GM12891 (cell line): ENCODE measurements at regions not wholly inside any gene's neighbourhood (a gene's known extent, or its start where the extent isn't known, plus 50 kb on each side); places are given as distances from the start of the nearest gene placed in this dataset.

ENCODE experiments used
- DNase-seq: peaks from one replicate; pipeline ENCODE4 v3.0.0; 2011; ENCODE audit warnings: low spot score; ENCODE audit not compliant: insufficient read length
- FAIRE-seq: peaks from 2 replicates; lab custom pipeline; 2011; peaks lifted over from hg19 to GRCh38; lab: Jason Lieb, UNC
- PAX5 ChIP-seq: IDR thresholded peaks from 2 replicates; pipeline ENCODE4 v1.6.1; 2011; ENCODE audit warnings: low read length, moderate library complexity, mild to moderate bottlenecking; ENCODE audit not compliant: insufficient read depth, severe bottlenecking
- POLR2A ChIP-seq: IDR thresholded peaks from 2 replicates; pipeline ENCODE4 v1.6.1; 2011; ENCODE audit warnings: low read depth, low read length, control low read depth
- POLR2AphosphoS5 ChIP-seq: IDR thresholded peaks from 2 replicates; pipeline ENCODE4 v1.6.1; 2011; ENCODE audit warnings: low read depth, low read length, control low read depth
- POU2F2 ChIP-seq: IDR thresholded peaks from 2 replicates; pipeline ENCODE4 v1.6.1; 2011; ENCODE audit warnings: low read depth, mild to moderate bottlenecking, control low read depth, low read length, moderate library complexity
- SPI1 ChIP-seq: IDR thresholded peaks from 2 replicates; pipeline ENCODE4 v1.6.1; 2011; ENCODE audit warnings: low read depth, low read length, control low read depth
- TAF1 ChIP-seq: IDR thresholded peaks from 2 replicates; pipeline ENCODE4 v1.6.1; 2011; ENCODE audit warnings: low read depth, low read length, control low read depth

DNA sequence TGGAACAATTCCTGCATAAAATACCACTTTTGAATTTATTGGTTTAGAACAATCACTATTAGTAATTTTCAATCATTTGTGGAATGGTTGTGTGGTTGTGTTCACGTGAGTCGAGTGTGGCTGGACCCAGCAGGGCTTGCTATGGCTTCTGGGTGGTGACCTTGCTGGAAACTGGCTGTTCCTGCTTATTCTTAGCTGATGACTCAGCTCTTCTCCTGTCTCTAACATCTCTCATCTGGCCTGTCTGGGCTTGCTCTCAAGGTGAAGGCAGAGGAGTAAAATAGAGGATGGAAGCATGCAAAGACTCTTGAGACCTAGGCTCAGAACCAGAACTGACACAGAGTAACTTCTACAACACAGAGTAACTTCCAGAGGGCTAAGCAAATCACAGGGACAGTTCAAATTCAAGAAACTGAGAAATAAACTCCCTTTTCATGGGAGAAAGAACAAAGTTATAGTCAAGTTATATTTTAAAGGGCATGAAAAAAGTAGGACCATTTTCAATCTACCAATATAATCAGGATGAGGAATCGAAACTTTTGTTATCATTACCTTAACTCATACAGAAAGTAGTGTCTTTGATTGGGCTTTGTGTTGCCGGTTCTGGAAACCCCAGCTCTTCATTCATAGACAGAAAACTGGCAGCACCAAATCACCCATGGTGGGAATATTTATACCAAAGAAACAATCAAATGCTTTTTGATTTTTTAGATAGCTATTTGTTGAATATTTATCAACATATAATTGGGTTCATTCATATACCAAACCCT, 665.1 kb downstream of the CDH18 start:
- TF ChIP-seq POLR2A: no peak
- no peak for TF ChIP-seq TAF1
- no peak for TF ChIP-seq POLR2AphosphoS5
- TF ChIP-seq SPI1: no peak
- no peak for TF ChIP-seq POU2F2
- TF ChIP-seq PAX5: no peak
- FAIRE-seq: peak; percentile 9
- no peak for DNase-seq

DNA sequence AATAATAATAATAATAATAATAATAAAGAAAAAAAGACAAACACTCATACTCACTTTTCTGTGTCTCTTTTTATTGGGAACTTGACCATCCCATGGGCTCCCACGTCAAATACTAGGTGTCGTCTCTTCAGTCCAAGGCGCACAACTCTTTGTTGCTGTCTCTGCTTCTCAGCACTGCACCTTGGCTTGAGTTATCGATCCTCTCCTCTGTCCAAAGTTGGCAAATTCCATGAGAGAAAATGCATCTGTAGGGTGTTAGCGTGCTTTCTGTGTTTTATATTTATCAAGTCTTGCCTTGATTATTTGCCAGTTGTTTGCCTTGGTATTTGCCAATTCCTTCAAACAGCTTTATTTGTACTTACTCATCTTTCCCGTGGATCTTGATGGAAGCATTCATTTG, 653.7 kb downstream of the CDH18 start:
- FAIRE-seq: no peak
- DNase-seq: no peak
- TF ChIP-seq POLR2A: no peak
- no peak for TF ChIP-seq POU2F2
- TF ChIP-seq POLR2AphosphoS5: no peak
- no peak for TF ChIP-seq TAF1
- TF ChIP-seq SPI1: no peak
- TF ChIP-seq PAX5: no peak

DNA sequence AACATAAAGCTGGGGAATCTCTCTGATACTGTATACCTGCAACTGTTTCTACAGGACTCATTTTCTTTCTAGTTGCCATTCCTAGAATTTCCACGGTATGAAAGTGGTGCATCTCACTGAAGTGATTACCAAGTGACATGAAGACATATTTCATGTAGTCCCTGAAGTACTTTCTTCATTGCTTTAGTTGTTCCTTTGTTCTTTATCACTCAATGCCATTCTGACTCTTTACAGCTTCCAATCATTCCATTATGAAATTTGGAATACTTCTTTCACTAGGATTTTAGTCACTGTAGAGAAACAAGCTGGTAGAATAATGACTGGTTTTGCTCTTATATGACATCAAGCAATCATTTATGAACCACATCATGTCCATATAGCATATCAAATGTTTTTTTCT, 645.1 kb downstream of the CDH18 start:
- no peak for TF ChIP-seq TAF1
- TF ChIP-seq POLR2A: no peak
- no peak for TF ChIP-seq POLR2AphosphoS5
- no peak for TF ChIP-seq POU2F2
- no peak for TF ChIP-seq SPI1
- no peak for TF ChIP-seq PAX5
- FAIRE-seq: no peak
- DNase-seq: no peak

DNA sequence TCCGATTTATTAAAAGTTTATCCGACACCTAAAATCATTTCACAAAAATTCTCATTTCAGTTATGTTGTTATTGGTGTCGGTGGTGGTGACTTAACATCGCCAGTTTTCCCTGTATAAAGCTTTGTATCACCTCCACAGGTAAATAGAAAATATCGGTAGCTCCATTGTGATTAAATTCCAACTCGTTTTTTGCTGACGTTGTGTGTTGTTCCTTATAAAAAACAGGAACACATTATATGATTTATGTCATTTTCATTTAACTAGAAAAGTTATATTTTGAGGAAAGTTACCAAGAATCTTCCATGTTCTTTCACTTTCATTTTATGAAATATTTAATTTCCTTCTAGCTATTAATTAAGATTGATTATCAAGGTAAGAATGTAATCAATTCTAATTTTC, 635.9 kb downstream of the CDH18 start:
- no peak for DNase-seq
- FAIRE-seq: no peak
- no peak for TF ChIP-seq SPI1

DNA sequence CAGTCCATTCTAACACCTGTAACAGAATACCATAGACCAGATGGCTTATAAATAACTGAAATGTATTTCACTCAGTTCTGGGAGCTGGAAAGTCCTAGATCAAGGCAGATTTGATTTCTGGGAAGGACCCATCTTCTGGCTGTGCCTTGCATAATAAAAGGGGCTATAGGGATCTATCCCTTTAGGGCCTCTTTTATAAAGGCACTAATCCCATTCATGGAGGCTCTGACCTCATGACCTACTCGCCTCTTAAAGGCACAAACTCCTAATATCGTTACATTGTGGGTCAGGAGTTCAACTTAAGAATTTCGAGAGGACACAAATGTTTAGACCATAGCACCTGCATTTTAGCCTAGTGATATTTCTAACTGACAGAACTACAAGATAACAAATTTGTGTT, 619.0 kb downstream of the CDH18 start:
- no peak for FAIRE-seq
- no peak for DNase-seq

DNA sequence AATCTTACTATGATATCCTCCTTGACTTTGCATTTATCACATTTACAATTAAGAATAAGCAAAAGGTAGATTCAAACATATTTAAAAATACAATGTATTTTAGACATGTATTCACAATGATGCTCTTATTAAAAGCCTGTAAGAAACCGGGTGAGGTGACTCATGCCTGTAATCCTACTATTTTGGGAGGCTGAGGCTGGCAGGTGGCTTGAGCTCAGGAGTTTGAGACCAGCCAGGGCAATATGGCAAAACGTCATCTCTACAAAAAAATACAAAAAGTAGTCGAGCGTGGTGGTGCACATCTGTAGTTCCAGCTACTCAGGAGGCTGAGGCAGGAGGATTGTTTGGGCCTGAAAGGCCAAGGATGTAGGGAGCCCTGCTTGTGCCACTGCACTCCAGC, 618.4 kb downstream of the CDH18 start:
- FAIRE-seq (no peak), DNase-seq (no peak)
- no peak for TF ChIP-seq PAX5
- no peak for TF ChIP-seq TAF1
- no peak for TF ChIP-seq POU2F2
- no peak for TF ChIP-seq POLR2AphosphoS5
- no peak for TF ChIP-seq POLR2A

More for the DNA sequence above, 619.0 kb downstream of the CDH18 start:
- TF ChIP-seq POLR2AphosphoS5: no peak
- TF ChIP-seq POU2F2: no peak
- no peak for TF ChIP-seq PAX5
- no peak for TF ChIP-seq POLR2A
- no peak for TF ChIP-seq TAF1
- no peak for TF ChIP-seq SPI1

DNA sequence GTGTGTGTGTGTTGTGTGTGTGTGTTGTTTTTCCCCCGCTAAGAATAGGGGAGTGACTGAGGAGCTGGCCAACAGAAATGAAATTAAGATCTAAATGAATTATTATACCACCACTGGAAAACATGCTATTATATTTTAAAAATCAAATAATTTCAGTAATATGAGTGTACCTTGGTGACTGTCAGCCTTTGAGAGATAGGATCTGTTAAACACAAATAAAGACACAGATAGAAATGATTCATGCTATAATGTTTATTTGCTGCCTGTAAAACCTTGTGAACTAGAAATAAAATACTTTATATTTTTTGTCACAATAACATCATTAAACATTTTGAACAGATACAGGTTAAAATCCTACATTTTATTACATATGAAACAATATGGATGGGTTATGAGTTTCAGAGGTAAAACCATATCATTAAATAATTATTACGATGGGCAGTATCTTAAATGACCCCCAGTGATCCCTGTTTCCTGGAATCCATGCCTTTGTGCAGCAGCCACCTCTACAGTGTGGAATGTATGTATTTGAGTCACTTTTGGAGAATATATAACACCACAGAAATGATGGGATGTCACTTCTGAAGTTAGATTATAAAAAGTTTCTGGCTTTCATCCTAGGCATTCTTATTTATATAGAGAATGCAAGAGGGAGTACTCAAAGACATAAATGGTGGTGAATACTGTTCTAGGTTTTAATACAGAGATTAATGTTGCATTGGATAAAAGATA, 617.2 kb downstream of the CDH18 start:
- no peak for FAIRE-seq
- DNase-seq: no peak
- TF ChIP-seq TAF1 (no peak), POLR2A (no peak), SPI1 (no peak), POLR2AphosphoS5 (no peak), PAX5 (no peak), POU2F2 (no peak)

DNA sequence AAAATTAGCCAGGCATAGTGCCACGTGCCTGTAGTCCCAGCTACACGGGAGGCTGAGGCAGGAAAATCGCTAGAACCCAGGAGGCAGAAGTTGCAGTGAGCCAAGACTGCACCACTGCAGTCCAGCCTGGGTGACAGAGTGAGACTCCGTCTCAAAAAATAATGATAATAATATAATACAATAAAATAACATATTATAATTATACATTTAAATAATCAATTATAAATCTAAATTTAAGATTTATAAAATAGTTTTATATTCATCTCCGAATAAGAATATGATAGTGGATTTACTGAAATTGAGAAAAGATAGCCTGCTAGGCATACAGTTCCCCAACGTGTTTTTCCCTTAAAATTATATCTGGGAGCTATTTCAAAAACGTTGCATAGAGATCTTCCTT, 599.6 kb downstream of the CDH18 start:
- DNase-seq (no peak), FAIRE-seq (no peak)
- no peak for TF ChIP-seq POLR2AphosphoS5

DNA sequence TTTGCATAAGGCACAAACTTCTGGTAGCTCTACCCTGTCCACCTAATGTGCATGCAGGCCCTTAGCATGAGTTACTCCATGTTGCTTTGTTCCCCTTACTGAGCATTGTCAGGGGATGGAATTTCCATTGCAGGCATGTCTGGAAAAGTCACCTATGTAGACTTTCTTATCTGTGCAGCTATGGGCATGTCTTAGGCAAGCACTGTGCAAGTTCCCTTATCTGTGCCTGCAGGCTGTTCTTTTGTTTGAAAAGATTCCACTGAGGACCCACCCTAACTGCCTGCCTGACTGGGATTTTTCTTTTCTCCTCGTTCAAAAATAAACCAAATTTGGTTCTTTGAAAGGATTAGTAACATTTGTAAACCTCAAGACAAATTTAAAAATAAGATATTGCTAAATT, 587.0 kb downstream of the CDH18 start:
- FAIRE-seq (no peak), DNase-seq (no peak)
- TF ChIP-seq PAX5: no peak
- no peak for TF ChIP-seq POU2F2
- TF ChIP-seq POLR2A: no peak
- TF ChIP-seq TAF1: no peak
- TF ChIP-seq POLR2AphosphoS5: no peak
- no peak for TF ChIP-seq SPI1
